OCI-M1 (cell line): ENCODE measurements at regions not wholly inside any gene's neighbourhood (a gene's known extent, or its start where the extent isn't known, plus 50 kb on each side); places are given as distances from the start of the nearest gene placed in this dataset.

Experiments used
- DNase-seq: peaks from one replicate; lab custom pipeline; 2025; lab: John Stamatoyannopoulos, UW

DNA sequence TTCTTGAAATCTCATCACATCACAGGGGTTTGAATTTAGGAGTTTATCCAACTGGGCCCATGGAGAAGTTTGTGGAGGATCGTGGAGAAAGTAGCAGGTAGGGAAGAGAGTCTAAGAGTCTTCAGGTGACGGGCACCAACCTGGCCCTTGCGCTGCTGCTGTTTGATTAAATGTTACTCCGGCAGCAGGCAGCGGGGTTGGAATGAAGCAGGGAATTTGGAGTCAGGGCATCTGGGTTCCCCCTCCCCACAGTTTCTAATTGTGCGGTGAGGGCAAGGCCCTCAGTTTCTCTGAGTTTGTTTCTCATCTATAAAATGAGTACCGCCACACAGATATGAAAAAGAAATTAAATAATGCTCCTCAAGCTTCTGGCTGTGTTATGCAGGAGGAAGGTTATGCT is 182.9 kb upstream of the RGMA start:
- DNase-seq, result no peak

DNA sequence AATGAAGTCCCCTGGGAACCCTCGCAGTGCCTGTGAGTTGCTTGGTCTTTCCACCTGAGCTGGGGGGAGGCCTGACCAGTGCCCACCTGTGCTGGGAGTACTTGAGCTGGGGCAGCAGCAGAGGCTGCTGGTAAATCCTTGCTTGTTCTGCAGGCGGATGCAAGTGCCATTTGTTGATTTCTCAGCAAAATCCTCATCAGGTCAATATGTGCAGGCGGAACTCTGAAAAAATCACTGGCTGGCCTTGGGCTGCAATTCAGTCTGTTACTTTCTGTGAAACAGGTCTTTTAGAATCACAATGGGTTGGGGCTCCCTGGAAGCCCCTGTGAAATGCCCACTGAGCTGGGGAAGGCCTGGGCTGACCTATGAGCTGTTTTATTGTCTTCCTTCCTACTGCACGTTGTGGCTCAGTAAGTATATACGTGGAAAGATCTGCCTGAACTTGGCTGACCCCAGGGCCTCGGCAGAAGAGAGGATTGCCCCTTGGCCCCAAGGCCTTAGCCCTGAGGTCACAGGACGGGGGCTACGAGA is 182.0 kb upstream of the RGMA start:
- DNase-seq, result no peak

DNA sequence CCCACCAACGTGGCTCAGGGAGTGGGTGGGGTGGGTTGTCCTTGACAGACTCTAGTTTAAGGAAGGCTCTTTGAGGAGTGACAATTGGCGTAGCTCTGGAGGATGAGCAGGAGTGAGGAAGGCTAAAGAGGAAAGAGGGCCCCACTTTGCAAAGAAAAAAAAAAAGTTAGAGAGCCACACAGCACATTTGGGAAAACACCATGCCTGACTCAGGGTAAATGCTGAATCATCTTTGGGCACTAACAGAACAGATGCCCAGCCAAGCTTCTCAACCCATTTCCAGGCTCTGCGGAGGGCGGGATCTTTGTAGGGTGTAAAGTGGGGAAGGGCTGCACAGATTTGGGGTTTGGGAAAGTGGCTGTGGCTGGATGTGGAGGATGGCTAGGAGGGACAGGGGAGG is 179.1 kb upstream of the RGMA start:
- DNase-seq, result no peak

DNA sequence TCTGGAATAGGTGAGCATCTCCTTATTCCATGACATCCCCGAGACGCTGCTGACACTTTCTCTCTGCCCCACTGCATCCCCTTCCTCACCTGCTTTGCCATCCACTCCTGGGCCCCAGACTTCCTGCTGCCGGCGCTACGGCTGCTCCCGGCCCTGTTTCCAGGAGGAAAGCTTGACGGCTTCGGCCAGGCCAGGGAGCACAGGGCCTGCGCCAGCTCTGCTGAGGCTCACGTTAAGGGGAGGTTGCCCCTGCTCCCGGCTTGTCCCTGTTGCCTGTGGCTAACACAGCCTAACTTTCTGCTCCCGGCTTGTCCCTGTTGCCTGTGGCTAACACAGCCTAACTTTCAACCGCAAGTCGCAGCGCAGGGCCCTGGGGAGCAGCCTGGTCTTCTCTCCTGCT is 177.3 kb upstream of the RGMA start:
- DNase-seq, result no peak

DNA sequence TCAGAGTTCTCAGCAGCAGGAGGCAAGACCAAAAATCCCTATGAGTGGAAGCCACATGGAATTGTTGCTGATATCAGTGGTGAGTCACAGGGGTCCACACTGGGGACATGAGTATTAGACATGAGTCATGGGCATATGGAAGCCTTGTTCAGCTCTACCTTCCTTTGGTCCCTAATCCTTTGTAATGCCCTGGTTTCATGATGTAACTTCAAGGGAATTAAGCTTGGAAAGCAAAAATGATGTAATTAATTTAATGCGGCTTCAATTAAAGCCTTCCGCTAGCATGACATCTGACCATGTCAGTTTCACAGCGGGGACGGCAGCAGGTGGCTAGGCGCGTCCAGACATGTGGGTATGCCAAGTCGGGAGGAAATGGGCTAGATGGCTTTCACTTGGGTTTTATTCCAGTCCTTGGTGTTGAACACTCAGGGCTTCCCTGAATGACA is 176.1 kb upstream of the RGMA start:
- no peak for DNase-seq

DNA sequence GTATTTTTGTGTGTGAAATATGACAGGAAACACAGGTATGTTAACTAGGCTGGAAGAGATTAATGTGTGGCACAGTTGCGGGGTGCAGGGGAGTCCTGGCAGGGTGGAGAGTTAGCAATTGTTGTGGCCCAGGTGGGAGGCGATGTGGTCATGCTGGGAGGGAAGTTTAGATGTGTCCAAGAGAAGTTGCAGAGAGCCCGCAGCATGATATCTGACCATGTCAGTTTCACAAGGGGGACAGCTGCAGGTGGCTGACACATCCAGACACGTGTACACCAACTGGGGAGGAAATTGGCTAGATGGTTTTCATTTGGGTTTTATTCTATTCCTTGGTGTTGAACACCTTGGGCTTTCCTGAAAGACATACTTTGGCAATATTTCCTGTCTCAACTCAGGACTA is 172.8 kb upstream of the RGMA start:
- no peak for DNase-seq

DNA sequence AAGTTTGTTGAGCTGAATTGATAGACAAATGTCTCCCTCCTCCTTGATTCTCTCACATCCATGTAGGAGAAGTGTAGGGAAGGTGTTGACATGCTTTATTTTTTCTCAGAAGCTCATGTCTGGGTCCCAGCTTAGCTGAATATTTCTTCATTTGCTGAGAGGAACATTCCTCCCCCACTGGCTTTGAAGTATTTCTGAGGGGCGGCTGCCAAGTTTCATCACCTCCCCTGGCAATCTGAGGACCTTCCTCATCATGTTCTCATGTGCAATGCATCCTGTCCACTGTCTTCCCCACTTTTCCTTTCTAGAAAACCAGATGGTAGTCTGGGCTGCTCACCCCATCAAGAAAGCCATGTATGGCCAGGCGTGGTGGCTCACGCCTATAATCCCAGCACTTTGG is 168.9 kb upstream of the RGMA start:
- DNase-seq, result no peak

DNA sequence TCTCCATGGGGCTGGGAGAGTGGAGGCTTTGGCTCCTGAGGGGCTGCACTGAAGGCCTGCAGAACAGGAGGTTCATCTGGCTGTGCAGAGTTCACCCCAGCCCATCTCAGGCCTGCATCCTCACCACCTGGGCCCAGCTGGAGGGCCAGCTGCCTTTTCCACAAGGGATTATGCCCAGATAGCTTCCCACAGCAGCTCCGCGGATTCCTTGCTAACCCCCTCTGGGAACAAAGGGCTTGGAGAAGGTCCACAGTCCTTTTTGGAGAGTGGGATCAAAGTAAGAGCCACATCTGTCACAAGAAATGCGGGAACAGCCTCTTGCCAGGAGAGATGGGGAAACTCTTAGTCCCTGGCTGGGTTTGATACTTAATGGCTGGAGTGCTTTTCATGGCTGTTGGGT is 164.7 kb upstream of the RGMA start:
- no peak for DNase-seq

DNA sequence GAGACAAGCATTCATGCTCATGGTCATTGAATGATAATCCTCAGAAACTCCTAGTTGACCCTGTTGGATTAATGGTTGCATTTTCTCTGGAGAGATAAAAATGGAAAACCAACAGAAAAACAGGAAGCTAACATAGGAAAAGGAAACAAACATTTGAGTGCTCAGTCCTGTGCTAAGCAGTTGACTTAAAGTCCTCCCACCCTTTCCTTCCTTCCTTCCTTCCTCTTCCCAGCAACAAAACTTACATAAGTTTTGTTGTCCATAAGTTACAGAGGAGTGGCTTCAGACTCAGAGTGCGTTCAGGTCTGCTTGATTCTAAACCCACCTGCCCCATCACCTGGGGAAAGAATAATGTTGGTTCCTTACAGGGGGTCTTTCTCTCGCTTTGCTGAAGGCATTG is 163.8 kb upstream of the RGMA start:
- DNase-seq, result no peak

DNA sequence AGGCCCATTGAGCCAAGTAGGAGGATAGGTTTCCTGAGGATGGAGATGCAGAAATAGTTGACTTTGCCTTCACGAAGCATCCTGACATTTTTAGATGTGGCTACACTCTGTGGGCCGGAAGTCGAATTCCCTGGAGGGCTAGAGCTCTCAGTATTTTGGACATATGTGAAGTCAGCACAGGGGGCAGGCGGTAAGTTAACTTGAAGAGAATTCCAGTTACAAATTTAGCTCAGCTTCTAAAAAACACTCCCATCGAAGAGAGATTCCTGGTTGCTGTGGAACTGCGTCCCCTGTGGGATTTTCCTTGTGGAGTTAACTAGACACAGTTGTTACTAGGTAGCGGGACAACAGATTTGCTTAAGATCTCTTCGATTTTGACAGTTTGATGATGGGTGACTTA is 161.9 kb upstream of the RGMA start:
- no peak for DNase-seq

DNA sequence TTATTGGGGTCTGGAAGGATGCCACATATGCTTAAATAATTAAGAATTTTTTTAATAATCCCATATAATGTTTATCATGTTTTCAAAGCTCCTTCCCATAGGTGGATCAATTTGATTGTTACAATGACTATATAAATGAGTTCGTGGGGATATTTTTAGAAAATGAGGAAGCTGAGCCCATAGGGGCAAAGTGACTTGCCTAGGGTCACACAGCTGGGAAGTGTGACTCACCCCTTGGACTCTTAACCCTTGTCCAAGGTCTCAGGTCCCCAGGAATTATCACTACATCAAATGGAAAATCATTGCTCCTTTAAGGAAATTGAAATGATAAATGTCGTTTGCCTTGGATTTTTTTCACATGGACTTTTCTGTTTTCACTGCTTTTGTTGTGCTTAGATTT is 161.2 kb upstream of the RGMA start:
- DNase-seq, result peak; percentile 11

DNA sequence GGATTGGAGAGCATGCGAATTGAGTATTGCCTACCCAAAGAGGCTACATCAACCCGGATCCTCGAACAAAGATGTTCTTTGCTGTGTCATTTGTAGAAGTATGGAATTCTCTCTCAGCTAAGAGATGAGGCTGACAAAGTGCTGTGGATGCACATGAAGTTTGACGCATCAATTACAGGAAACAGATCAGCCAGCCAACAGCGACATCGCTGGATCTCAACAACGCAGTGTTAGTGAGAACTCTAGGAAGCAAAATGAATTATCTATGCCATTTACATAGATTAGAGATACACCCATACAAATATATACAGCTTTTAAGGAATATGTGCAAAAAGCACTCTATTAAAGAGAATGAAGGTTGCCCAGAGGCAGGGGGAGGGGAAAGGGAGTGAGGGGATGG is 160.6 kb upstream of the RGMA start:
- DNase-seq, result no peak

DNA sequence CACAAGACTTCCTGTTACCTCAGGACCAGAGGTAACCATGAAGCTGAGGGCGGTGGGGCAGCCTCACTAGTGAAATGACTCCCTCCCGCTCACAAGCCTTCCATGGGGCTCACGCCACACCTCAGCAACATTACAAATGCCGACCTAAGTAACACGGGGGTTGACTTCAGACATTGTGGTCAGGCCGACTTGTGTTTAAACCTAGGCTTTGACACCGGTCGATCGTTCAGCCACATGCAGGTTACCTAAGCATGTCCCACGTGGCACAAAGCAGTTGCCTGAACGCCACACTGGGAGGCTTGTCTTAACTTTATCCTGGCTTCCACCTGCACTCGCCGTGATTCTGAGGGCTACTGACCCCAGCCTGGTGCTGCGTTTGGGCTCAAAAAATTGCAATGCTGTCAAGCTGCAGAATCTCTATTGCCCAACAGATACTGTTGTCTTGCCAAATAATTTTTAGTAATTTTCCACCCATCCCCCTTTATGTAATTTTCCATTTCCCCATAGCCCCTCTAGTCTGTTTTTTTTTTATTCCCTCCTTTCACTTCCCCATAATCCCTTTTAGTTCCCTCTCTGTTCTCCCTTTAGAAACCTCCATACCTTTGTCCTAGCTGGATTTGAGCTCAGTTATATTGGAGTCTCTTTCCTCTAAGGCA is 158.6 kb upstream of the RGMA start:
- DNase-seq, result no peak

DNA sequence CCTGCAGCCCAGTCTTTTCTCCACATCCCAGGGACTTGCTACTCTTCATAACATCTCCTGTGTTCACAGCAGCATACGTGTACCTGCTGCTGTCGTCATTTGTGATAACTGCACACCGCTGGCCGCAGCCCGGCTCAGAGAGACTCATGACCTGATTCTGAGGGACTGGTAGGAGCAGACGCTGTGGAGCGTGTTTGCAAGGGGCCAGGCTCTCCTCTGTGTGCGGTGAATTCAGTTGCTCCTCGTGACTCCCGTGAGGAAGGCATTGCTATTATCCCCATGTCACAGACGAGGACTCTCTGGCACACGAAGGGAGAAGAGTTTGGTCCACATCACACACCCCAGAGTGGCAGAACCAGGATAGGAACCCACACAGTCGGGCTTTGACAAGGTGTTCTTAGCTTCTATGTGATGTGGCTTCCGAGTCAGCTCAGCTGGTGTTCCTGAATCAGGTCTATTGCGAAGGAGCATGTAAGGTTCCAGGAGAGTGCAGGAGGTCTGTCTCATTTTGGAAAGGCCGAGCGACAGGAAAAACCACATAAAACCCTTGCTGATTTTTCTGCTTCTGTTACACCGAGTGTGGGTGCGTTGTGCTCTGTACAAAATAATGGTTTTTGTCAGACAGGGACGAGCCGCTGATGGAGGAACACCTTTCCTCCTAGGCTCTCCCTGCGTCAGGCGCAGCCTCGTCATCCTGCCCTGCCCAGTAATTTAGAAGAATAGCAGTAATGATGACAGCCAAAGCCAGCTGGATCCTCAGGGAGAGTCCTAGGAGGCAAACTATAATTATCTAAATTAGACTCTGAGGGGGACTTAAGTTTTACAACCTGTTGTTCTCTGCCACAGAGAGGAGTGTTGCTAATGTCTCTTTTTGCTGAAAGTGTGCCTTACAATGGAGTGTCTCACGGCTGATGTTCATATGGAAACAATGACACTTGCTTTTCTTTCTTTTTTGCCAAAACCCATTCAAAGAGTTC is 157.5 kb upstream of the RGMA start:
- no peak for DNase-seq

DNA sequence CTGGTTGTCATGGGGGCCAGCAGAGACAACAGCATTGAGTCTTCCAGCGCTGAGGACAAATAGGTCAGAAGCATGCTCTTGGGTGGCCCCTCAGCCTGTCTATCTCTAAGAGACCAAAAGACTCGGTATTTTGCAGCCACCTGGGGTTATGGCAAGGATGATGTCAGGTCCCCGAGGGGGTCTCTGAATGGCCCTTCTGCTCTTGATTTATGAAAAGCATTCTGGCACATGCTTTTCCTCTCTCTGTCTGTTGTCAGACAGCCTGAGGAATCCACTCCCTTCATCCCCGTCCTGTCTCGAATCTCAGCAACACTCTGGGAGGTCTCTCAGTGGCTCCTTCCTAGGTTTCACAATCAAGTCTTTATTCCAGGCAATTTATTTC is 156.6 kb upstream of the RGMA start:
- no peak for DNase-seq

DNA sequence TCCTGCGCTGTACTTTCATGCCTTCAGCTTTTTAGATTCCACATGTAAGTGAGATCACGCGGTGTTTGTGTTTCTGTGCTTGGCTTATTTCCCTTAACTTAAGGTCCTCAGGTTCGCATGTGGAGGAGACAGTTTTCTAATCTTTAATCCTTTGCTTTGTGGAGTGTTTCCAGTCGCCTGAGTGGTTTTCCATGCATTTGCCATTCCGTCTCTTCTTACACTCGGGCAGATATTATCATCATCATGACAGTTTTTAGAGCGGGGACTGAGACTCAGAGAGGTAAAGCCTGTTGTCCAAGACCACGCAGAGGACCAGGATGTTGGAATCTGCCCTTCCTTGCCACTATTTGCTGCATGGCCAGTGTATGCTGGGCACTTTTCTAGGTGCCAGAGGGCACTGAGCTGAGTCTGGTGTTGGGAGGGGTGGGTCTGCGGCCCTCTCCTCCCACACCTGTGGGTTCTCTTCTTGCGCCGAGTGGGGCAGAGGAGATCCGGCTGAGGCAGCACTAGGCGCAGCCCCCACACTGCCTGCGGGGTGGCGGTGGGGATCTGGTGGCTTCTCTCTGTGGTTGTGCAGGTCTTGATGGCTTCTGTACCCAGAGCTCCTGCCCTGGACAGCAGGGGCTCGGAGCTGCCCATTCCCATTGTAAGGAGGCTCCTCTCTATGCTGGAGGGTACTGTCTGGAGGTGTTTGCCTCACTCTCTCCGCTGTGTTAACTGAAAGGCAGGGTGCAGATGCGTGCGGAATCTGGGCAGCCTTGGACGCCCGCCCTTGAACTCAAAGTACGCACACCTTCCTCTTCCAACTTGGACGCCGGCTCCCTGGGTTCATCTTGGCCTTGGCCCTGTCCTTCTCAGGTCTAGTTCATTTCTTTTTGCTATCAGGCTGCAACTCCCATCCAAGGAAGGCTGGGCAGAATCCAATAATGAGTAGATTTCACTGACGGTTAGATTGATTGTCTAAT is 156.0 kb upstream of the RGMA start:
- no peak for DNase-seq

DNA sequence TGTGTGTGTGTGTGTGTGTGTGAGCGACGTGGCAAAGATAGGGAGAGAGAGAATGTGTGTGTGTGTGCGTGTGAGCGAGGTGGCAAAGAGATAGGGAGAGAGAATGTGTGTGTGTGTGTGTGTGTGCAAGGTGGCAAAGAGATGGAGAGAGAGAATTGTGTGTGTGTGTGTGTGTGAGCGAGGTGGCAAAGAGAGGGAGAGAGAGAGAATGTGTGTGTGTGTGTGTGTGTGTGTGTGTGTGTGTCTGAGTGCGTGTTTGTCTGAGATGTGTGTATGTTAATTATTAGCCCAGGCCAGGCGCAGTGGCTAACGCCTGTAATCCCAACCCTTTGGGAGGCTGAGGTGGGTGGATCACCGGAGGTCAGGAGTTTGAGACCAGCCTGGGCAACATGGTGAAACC is 154.6 kb upstream of the RGMA start:
- no peak for DNase-seq

DNA sequence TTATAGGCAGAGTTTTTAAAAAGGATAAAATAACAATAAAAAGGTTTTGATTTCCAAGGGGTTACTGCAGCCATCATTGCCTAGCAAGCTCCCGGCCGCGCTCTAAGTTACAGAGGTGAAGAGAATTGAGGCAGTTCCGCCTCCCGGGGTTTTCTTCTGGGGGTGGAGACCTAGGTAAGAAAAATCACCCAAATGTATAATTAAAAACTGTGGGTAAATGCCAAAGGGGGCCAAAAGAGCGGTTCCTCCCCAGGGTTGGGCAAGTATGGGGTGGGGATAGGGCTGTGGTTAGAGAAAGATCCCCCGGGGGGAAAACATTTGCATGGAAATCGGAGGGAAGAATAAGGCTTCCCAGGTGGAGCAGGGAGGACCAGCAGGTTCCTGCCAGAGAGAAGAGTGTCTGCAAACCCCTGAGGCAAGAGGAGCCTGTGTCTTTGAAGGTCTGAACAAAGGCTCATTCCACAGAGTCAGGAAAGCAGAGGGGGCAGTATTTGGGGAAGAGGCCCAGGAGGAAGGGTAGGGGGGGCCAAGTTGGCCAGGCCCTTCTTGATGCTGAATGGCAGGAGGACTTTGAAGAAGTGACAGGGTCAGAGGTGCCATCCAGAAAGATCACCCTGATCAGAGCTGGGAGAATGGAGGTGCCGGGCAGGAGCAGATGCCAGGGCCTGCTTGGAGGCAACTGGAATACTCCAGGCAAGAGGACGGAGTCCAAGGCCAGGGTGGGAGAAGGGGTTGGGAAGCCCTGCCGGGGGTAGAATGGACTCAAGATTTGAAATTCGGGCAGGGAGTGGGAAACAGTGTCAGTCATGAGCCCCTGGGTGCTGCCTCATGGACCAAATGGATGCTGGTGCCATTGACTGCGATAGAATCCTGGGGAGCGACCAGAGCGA is 152.9 kb upstream of the RGMA start:
- DNase-seq, result no peak

DNA sequence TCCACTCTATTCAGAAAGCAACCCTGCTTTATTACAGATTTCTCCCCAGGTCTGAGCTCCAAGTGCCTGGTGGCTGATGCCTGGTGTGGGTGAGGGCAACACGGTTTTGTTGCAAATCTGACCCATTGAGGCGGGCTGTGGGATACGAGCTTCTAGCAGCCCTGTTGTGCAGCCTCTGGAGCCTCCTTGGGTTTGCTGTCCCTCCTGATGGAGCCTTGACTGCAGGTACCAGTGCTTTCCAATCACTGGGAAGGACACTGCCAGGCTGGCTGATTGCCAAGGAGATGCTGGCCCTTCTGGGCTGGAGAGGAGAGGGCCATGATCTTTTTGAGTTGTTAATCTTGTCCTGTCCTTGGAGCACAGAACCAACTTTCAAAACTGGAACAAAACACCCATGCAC is 151.0 kb upstream of the RGMA start:
- no peak for DNase-seq

DNA sequence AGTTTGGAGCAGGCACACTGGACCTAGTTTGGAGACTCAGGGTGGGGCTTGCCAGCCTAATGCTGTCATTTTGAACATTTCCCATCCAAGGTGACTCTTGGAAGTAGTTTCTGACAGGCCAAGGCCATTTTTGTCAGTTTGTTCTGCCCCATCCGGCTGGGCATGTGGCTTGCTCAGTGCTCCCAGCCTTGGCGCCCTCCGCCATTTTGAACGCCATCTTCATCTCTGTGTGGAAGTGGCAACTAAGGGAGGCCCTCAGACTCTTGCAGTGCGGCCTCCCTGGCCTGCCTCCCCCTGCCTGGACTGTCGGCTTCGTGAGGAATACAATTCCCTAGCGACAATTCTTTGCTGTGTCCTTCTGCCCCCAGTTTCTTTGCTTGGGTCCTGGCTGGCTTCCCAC is 150.6 kb upstream of the RGMA start:
- no peak for DNase-seq

DNA sequence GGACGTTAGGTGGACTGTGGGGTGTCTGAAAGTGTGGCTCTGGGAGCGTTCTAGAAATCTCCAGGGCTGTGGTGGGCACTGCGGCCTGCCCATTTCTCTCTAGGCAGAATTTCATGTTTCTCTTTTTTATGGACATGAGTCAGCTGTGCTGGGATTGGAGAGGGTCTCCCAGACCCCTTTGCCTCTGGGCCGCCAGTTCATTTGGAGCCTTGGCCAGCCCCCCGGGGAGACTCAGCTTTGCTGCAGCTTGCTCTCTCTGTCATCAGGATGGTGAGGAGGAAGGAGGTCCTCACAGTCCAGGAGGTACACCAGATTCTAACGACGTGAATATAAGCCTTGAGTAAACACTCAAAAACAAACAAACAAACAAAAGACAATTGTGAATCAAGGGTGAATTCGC is 149.6 kb upstream of the RGMA start:
- DNase-seq, result no peak
